ENCODE measurements at regions not wholly inside any gene's neighbourhood (a gene's known extent, or its start where the extent isn't known, plus 50 kb on each side); places are given as distances from the start of the nearest gene placed in this dataset.

GRCh38 chr6:168159506-168159905, 80.5 kb upstream of the FRMD1 start:
- whole genome bisulfite sequencing, 3 donors = 95 to 96% (median 95%) methylated on average over 8 of the region's 8 CpGs
- intact Hi-C loops (cut with DNase I) = no loop called here

GRCh38 chr6:168158980-168159349, 80.0 kb upstream of the FRMD1 start:
- intact Hi-C loops (cut with DNase I) = no loop called here
- Histone ChIP-seq H3K27me3 (ENCODE audit: insufficient read depth in 3 of 3, low read length in 2 of 3) (peaks cover 0 to 24% (median 2%) of the 10 kb centered on the region in 3 donors), H3K9me3 (no peaks in the 10 kb centered on the region), H3K36me3 (ENCODE audit: insufficient read depth in 1 of 2, low read depth in 1 of 2) (no peaks in the 10 kb centered on the region), H3K27ac (no peak overlapping the region), H3K4me3 (no peak overlapping the region), H3K4me1 (no peaks in the 10 kb centered on the region)
- ATAC-seq (no peak), DNase-seq (no peak)
- no peak for TF ChIP-seq CTCF (IDR thresholded peaks at IDR 0.05)
- WGBS, 3 donors = 90 to 95% (median 94%) methylated on average over 11 of the region's 11 CpGs

More at GRCh38 chr6:168159506-168159905, 80.5 kb upstream of the FRMD1 start:
- ATAC-seq (no peak), DNase-seq (no peak)
- no peak overlapping the region for H3K4me3 ChIP-seq
- TF ChIP-seq CTCF (IDR thresholded peaks at IDR 0.05) = no peak
- peaks cover 0 to 24% (median 2%) of the 10 kb centered on the region in 3 donors for H3K27me3 ChIP-seq (ENCODE audit: insufficient read depth in 3 of 3, low read length in 2 of 3)
- no peaks in the 10 kb centered on the region for H3K36me3 ChIP-seq (ENCODE audit: insufficient read depth in 1 of 2, low read depth in 1 of 2)
- H3K4me1 ChIP-seq = no peaks in the 10 kb centered on the region
- H3K9me3 ChIP-seq = no peaks in the 10 kb centered on the region
- H3K27ac ChIP-seq = no peak overlapping the region

GRCh38 chr6:168158213-168158979, 79.4 kb upstream of the FRMD1 start:
- peaks cover 0 to 22% (median 2%) of the 10 kb centered on the region in 3 donors for H3K27me3 ChIP-seq (ENCODE audit: insufficient read depth in 3 of 3, low read length in 2 of 3)
- DNase-seq = no peak
- H3K4me1 ChIP-seq = no peaks in the 10 kb centered on the region
- no peak overlapping the region for H3K4me3 ChIP-seq
- TF ChIP-seq CTCF (IDR thresholded peaks at IDR 0.05) = no peak
- intact Hi-C loops (cut with DNase I) = no loop called here
- no peak overlapping the region for H3K27ac ChIP-seq
- no peaks in the 10 kb centered on the region for H3K36me3 ChIP-seq (ENCODE audit: insufficient read depth in 1 of 2, low read depth in 1 of 2)
- 18 to 24% (median 21%) methylated on average over 19 of the region's 19 CpGs for WGBS, 3 donors
- ATAC-seq = no peak
- no peaks in the 10 kb centered on the region for H3K9me3 ChIP-seq

DNA sequence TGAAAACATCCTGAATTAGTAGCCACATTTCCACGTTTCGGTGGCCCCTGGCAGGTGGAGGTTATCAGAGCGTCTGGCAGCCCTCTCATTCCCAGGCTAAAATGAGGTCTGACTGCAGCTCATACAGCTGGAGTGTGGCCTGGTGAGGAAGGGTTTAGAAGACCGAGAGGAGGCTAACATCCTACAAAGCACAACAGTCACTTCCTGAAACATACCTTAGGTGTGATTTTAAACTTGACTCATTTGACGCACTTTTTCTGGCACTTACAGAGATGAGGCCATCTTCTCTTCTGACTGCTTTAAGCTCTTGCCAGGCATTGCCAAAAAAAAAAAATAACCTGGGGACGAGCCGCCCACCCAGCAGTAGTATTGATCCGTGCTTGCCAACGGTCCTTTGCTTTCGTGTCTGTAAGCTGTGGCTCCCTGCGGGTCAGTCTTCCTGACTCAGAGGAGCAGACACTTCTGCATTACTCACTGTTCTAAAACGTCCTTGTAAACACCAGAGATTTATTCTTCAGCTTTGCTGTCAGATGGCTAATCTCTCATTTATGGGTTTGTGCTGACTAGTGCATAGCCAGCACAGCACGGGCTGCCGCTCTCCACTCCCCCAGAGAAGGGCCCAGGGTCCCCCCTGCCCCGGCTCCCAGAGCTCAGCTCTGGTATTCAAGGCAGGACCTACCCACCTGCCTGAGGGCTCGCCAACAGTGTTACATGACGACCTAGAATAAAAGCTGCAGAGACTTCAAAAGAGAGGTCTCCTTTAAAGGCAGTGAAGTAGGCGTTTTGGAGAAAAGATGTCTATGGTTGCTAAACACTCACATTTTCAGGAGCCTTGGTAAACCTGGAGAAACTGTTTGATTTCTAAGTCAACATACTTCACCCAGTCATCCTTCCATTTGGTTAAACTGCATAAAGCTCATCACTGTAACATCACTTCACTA, 78.5 kb upstream of the FRMD1 start:
- intact Hi-C loops (cut with DNase I) = no loop called here
- no peak overlapping the region for H3K27ac ChIP-seq
- DNase-seq (no peak), ATAC-seq (peak in 2 of 4 donors; percentile 30 to 41)
- H3K4me1 ChIP-seq = no peaks in the 10 kb centered on the region
- no peak overlapping the region for H3K4me3 ChIP-seq
- H3K27me3 ChIP-seq (ENCODE audit: insufficient read depth in 3 of 3, low read length in 2 of 3) = peaks cover 0 to 19% (median 2%) of the 10 kb centered on the region in 3 donors
- no peaks in the 10 kb centered on the region for H3K9me3 ChIP-seq
- no peak for TF ChIP-seq CTCF (IDR thresholded peaks at IDR 0.05)
- WGBS, 3 donors = 34 to 44% (median 38%) methylated on average over 18 of the region's 18 CpGs
- H3K36me3 ChIP-seq (ENCODE audit: insufficient read depth in 1 of 2, low read depth in 1 of 2) = no peaks in the 10 kb centered on the region
